GM08714 (cell line): ENCODE measurements at regions not wholly inside any gene's neighbourhood (a gene's known extent, or its start where the extent isn't known, plus 50 kb on each side); places are given as distances from the start of the nearest gene placed in this dataset.

Experiments used
- H3K4me3 ChIP-seq: fragments of 200-500 bp; sonication (Bioruptor generic); 2 replicates; pipeline ENCODE4 v1.5.1; 2014; ENCODE audit warnings: mild to moderate bottlenecking, low read length, inconsistent platforms
- ZNF274 ChIP-seq: IDR thresholded peaks from 2 replicates; pipeline ENCODE4 v1.6.1; 2012; ENCODE audit warnings: mild to moderate bottlenecking, low read depth, low read length

DNA sequence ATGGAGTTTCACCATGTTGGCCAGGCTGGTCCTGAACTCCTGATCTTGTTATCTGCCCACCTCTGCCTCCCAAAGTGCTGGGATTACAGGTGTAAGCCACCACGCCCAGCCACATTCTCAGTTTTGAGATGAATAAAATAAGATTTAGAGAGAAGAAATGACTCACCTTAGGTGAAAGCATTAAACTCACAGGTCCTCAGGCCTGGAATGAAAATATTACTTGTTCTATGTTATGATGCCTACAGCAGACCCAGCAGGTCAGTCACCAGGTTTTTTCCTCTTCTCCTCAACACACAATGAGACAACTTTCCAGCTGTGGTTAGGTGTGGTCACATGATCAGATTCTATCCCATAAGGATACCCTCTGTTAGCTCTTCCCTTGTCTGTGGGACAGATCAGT is 150.3 kb downstream of the C16orf95 start:
- no peak for TF ChIP-seq ZNF274
- H3K4me3 ChIP-seq: no peak overlapping the region

DNA sequence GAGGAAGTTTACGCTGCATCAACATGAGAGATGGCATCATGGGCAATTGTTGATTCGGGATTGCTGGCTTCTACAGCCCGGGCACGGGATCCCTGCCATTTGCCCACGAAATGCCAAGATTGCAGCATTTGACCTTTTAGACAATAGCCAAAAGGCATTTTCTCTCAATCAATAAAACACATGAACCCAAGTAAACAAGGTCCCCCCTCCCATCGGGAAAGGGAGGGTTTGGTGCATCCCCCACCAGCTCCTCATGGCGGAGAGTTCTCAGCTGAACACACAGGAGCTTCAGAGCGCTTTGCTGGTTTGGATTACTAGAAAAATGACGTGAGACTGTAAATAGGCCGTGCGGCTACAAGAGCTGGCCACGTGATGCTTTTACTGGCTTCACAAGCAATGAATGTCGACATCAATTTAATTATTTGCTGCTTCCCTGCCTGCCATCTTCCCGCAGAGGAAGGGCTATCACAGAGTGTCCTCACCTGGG is 147.6 kb downstream of the C16orf95 start:
- no peak for TF ChIP-seq ZNF274

DNA sequence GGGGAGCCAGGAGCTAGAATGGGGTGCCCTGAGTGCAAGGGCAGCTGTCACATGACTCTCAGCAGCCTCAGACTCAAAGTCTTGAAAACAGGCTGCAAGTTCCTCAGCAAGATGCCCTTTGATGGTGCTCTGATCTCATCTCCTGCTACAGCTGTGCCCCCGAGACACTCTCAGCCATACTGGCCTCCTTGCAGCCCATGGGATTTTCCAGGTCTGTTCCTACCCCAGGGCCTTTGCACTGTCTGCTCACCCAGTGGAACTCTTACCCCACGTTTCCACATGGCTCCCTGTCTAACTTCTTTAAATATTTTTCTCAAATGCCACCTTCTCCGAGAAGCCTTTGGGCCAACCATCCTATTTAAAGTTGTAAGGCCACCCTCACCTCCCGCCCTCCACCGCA is 146.9 kb downstream of the C16orf95 start:
- TF ChIP-seq ZNF274: no peak
- H3K4me3 ChIP-seq: no peak overlapping the region

More for the DNA sequence above, 147.6 kb downstream of the C16orf95 start:
- no peak overlapping the region for H3K4me3 ChIP-seq

DNA sequence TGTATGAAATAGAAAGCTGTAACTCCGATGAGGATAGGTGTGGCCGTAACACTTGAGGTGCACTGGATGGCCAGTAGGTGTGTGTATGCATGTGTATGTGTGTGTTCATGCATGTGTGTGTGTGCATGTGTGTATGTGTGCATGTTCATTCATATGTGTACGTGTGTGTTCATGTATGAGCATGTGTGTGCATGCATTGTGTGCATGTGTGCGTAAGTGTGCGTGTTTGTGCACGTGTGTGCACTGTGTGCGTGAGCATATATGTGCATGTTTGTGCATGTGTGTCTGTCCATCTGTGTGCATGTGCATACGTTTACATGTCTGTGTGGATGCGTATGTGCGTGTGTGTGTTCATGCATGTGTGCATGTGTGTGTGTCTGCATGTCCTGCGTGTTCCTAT is 145.5 kb downstream of the C16orf95 start:
- no peak overlapping the region for H3K4me3 ChIP-seq
- no peak for TF ChIP-seq ZNF274

DNA sequence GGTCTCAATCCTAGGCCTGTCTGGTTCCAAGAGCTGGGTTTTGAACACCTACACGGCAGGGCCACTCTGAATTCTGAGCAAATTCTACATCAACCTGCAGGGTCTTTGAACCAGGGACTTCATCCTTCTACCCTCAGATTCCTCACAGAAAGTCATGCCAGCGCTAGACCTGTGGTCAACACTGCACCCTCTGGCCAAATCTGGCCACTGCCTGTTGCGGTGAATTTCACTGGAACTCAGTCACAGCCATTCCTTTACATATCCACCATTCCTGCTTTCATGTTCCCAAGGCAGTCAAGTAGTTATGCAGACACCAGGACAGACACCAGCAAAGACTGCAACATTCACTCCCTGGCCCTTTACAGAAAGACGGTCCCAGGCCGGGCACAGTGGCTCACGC is 144.6 kb downstream of the C16orf95 start:
- TF ChIP-seq ZNF274: no peak
- no peak overlapping the region for H3K4me3 ChIP-seq

DNA sequence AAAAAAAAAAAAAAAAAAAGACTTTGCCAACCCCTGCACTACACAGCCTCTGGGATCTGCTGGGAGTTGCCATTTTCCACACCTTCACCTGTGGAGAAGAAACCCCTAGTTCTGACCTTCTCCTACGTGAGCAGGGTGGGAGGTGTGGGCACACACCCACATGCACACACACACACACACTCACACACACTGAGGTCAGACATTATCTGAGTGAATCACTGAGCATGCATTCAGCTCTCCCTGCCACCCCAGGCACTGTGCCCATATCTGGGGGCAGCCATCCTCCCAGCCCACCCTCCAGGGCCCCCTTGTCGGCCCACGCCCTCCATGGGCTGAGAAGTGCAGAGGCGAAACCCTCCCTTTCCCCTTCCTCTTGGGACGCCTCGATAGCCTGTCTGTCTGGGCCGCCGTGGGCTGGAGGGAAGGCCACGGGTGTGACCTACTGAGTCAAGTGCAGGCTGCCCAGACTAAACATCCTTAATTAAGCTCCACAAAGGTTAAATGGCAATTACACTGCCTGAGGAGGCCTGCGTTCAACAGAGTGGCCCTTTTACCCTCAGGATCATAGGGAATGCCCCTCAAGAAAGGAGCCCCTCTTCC is 143.8 kb downstream of the C16orf95 start:
- no peak overlapping the region for H3K4me3 ChIP-seq
- no peak for TF ChIP-seq ZNF274

DNA sequence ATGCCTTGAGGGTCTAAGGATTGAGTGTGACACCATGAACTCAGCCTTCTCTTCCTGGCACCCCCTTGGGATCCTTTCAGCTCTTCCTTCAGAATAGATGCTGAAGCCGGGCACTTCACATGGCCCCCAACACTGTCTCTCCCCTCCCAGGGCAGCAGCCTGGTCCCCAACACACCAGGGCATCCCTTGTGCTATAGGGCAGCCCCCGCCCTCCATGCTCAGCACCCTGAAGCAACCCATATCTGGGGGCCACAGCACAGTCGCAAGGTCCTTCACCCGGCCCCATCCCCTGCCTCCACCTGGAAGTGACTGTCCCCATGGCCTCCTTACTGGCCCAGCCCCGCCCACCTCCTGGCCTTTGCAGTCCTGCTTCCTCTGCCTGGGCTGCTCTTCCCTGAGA is 143.1 kb downstream of the C16orf95 start:
- no peak for TF ChIP-seq ZNF274
- no peak overlapping the region for H3K4me3 ChIP-seq

DNA sequence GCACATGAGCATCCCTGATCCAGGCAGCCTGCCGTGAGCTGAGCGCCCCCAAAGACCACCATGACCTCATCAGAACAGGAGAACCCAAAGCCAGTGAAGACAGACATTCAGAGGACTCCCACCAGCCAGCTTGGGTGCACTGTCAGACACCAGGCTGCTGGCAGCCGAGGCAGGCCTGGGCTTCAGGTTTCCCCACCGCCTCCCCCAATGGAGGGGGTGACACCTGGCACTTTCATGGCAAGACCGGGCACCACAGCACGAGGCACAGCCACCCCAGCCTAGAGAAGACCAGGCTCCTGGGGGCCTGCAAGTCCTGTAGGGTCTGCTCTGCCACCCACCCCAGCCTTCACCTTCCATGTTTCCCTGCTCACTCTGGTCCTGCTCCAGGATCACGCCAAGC is 140.5 kb downstream of the C16orf95 start:
- TF ChIP-seq ZNF274: no peak
- H3K4me3 ChIP-seq: no peak overlapping the region

DNA sequence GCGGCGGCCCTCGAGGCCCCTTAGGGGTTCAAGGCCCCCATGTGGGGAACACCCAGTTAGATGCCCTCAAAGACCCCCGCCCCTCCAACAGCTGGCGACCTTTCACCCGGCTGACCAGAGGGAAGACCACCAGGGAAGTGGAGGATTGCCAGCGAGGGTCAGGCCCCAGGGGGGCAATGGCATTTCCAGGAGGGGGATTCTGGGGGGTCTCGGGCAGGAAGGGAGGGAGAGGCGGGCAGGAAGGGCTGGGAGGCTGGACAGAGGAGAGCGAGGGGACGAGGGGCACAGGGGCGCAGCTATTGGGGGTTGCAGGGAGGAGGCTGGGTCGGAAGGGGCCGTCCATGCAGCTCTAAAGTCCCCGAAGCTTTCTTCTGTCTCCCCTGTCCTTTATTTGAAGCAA is 139.5 kb downstream of the C16orf95 start:
- TF ChIP-seq ZNF274: no peak
- H3K4me3 ChIP-seq: no peak overlapping the region

DNA sequence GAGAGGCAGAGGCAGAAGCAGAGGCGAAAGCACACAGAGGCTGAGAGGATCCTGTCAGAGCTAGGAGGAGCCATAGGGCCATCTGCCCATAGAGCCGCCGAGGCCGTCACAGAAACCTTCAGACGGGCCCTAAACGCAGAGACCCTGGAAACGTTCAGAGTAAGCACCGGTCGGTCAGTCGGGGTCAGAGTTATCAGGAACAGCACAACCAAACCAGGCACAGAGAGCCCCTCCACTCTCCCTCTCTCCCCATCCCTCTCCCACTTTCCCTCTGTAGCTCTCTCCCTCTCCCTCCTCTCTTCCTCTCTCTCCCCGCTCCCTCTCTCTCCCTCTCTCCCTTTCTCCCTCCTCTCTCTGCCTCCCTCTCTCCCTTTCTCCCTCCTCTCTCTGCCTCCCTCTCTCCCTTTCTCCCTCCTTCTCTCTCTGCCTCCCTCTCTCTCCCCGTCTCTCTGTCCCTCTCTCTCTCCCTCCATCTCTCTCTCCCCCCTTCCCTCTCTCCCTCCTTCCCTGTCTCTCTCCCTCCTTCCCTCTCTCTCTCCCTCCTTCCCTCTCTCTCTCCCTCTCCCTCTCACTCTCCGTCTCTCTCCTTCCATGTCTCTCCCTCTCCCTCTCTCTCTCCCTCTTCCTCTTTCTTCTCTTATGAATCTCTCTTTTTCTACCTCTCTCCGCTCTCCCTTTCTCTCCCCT is 138.9 kb downstream of the C16orf95 start:
- TF ChIP-seq ZNF274: no peak
- H3K4me3 ChIP-seq: no peak overlapping the region

DNA sequence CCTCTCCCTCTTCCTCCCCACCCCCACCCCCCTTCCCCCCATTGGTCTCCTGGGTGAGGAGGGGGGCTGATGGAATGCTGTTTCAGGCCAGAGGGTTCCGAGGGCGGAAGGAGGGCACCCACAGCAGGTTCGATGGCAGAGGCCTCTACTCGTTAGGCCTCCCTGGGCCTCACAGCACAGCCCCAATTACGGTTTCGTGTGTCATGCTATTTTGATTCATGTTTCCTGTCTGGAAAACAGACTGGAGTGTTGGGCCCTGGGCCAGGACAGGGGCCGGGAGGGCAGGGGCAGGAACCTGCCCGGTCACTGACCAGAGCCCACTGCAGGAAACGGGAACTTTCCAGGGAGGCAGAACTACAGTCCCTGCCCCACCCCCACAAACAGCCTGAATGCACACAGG is 138.2 kb downstream of the C16orf95 start:
- no peak overlapping the region for H3K4me3 ChIP-seq

DNA sequence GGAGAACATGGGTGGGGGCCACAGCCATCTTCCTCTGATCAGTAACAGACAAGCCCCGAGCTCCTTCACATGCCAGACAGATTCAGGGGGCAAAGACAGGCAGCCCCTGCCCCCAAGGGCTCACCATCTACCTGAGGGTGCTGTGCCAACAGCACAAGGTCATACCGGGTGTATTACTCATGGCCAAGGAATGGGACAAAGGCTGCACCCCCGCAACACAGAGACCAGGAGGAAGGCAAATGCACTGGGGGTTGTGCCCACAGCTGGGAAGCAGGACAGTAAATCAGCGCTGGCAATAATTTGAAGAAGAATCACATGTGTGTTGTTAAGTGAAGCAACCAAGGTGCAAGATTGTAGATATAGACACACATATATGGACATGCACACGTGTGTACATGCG is 137.1 kb downstream of the C16orf95 start:
- TF ChIP-seq ZNF274: no peak
- H3K4me3 ChIP-seq: no peak overlapping the region

More for the DNA sequence above, 138.2 kb downstream of the C16orf95 start:
- TF ChIP-seq ZNF274: no peak

DNA sequence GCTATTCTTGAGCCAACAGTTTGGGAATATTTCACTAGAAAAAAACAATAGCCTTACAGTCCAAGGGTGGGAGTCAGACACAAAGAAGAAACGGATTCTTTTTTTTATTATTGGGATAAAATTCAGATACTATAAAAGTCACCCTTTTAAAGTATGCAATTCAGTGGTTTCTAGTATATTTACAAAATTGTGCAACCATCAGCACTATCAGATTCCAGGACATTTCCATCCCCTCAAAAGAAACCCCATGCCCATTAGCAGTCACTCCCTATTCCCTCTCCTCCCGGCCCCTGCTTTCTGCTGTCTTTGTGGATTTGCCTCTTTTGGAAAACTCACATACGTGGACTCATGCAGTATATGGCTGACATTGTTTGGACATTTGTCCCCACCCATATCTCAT is 134.4 kb downstream of the C16orf95 start:
- TF ChIP-seq ZNF274: no peak
- H3K4me3 ChIP-seq: no peak overlapping the region

DNA sequence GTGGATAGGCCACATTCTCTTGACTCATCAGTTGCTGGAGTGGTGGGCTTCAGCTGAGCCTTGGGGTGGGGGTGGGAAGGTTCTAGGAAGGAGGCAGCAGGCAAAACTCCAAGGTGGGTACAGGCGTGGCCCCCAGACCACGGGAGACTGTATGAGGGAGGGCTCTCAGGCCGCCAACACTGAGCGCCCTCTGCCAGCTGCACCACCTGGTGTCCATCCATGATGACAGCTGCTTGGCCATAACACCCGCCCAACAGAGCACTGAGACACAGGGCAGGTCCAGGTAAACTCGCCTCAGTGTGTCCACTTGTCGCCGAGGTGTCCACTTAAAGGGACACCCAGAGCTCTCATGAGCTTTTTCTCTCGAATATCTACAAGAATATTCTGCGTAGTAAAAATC is 133.5 kb downstream of the C16orf95 start:
- no peak for TF ChIP-seq ZNF274
- H3K4me3 ChIP-seq: no peak overlapping the region

DNA sequence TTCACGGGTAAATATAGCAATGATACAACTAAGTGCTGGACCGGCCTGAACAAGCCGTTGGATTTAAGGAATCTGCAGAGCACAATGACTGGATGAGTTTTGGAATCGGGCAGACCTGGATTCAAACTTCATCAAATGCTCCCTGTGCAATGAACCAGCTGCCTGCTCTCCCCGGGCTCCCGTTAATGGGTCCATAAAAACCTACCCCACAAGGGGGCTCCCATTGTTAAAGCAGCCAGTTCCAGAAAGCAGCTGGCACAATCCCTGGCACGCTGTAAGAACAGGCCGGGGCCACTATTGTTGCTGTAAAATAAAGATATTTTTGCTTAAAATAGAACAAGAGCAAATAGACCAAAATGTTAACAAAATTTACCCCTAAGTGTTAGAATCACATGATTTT is 131.9 kb downstream of the C16orf95 start:
- TF ChIP-seq ZNF274: no peak
- no peak overlapping the region for H3K4me3 ChIP-seq

DNA sequence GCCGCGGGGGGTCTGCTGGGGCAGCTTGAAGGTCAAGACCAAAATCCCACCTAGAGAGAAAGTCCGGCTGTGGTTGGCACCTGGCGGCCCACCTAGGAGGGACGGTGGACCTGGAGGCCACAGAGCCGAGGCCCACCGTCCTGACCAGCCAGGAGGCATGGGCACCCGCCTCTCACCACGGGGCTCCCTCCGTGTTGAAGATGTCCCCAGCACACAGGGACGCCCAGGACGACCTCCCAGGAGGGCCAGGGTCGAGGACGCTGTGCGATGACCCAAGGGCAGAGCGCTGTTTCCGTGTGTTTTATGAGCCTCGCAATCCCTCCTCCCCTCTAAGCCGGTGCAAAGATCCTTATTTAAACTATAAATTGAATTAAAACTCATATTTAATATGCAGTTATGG is 131.2 kb downstream of the C16orf95 start:
- TF ChIP-seq ZNF274: no peak
- no peak overlapping the region for H3K4me3 ChIP-seq

DNA sequence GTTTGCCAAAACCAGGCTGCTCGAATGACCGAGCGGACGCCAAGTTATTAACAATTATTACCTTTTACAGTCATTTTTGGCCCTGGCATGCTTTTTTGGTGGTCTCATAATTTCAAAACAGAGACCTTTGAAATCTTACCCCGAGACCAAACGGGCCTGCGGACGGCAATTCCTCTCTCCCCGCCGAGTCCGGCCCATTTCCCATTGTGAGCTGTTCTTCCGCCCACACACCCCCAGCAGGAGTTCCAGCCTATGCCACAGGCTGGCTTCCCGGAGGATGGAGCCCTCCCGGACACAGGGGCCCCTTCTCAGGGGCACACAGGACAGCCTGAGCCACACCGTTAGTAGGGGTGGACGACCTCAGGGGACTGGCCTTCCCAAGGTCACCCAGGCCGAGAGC is 130.7 kb downstream of the C16orf95 start:
- H3K4me3 ChIP-seq: no peak overlapping the region
- no peak for TF ChIP-seq ZNF274
